HEK293 (cell line): ENCODE measurements at regions not wholly inside any gene's neighbourhood (a gene's known extent, or its start where the extent isn't known, plus 50 kb on each side); places are given as distances from the start of the nearest gene placed in this dataset.

ENCODE experiments used
- CTCF ChIA-PET: fragments of 350-600 bp; formaldehyde crosslinking; extraction: SDS; loops from one replicate; lab custom pipeline; 2021; ENCODE audit warnings: antibody characterized with exemption; lab: Yijun Ruan, JAX
- POLR2A ChIA-PET: fragments of 300-600 bp; formaldehyde crosslinking; extraction: SDS; loops from one replicate; lab custom pipeline; 2020; ENCODE audit warnings: antibody characterized with exemption, inconsistent platforms; lab: Yijun Ruan, JAX
- H3K27ac ChIP-seq: fragments of 200-500 bp; sonication (Bioruptor generic); 2 replicates; pipeline ENCODE4 v1.5.1; 2014; ENCODE audit warnings: low read depth, low read length, control low read depth, inconsistent platforms; ENCODE audit errors: extremely low read depth
- H3K36me3 ChIP-seq, 2 experiments: fragments of 200-500 bp in 1 of 2; sonication (Bioruptor generic) in 1 of 2; 1 replicate in 1 of 2; 2 replicates in 1 of 2; pipeline ENCODE4 v1.5.1; 2014 to 2017; ENCODE audit warnings: inconsistent platforms in 2 of 2, low read length in 2 of 2; ENCODE audit not compliant: control insufficient read depth in 2 of 2, insufficient read depth in 1 of 2
- H3K4me1 ChIP-seq: fragments of 200-500 bp; sonication (Bioruptor generic); 2 replicates; pipeline ENCODE4 v1.5.1; 2014; ENCODE audit warnings: mild to moderate bottlenecking, low read length, inconsistent platforms; ENCODE audit not compliant: control insufficient read depth, insufficient read depth
- H3K4me3 ChIP-seq: 2 replicates; pipeline ENCODE4 v1.5.1; 2011; ENCODE audit warnings: low read depth, mild to moderate bottlenecking, control low read depth, low read length, moderate library complexity
- H3K9me3 ChIP-seq: fragments of 200-500 bp; sonication (Bioruptor generic); 2 replicates; pipeline ENCODE4 v1.5.1; 2014; ENCODE audit warnings: low read depth, low read length, inconsistent platforms; ENCODE audit not compliant: control insufficient read depth, insufficient read depth
- BCL11A ChIP-seq: fragments of 450-650 bp; formaldehyde crosslinking; IDR thresholded peaks from 2 replicates; pipeline ENCODE4 v1.5.1; 2016; ENCODE audit warnings: low read depth, missing biosample characterization, missing genetic modification characterization
- SALL2 ChIP-seq: fragments of 450-650 bp; formaldehyde crosslinking; IDR thresholded peaks from 2 replicates; pipeline ENCODE4 v1.5.0; 2017; ENCODE audit warnings: missing biosample characterization, mild to moderate bottlenecking, missing genetic modification characterization, borderline replicate concordance
- YY1 ChIP-seq: fragments of 450-650 bp; formaldehyde crosslinking; IDR thresholded peaks from 2 replicates; pipeline ENCODE4 v1.5.1; 2018; ENCODE audit warnings: missing biosample characterization, missing genetic modification characterization
- ZBTB7A ChIP-seq: fragments of 450-650 bp; formaldehyde crosslinking; IDR thresholded peaks from 2 replicates; pipeline ENCODE4 v1.5.1; 2016; ENCODE audit warnings: low read depth, missing biosample characterization, missing genetic modification characterization
- ZNF114 ChIP-seq: fragments of 450-650 bp; formaldehyde crosslinking; IDR thresholded peaks from 2 replicates; pipeline ENCODE4 v1.5.0; 2017; ENCODE audit warnings: missing biosample characterization, missing genetic modification characterization
- ZNF121 ChIP-seq: fragments of 450-650 bp; formaldehyde crosslinking; IDR thresholded peaks from 2 replicates; pipeline ENCODE4 v1.5.1; 2016; ENCODE audit warnings: missing biosample characterization, missing genetic modification characterization
- ZNF175 ChIP-seq: fragments of 450-650 bp; formaldehyde crosslinking; IDR thresholded peaks from 2 replicates; pipeline ENCODE4 v1.5.1; 2016; ENCODE audit warnings: missing biosample characterization, missing genetic modification characterization
- ZNF2 ChIP-seq: fragments of 450-650 bp; formaldehyde crosslinking; IDR thresholded peaks from 2 replicates; pipeline ENCODE4 v1.5.1; 2016; ENCODE audit warnings: missing biosample characterization, missing genetic modification characterization
- ZNF248 ChIP-seq: fragments of 450-650 bp; formaldehyde crosslinking; IDR thresholded peaks from 2 replicates; pipeline ENCODE4 v1.5.1; 2017; ENCODE audit warnings: missing biosample characterization, missing genetic modification characterization
- ZNF324 ChIP-seq: fragments of 450-650 bp; formaldehyde crosslinking; IDR thresholded peaks from 2 replicates; pipeline ENCODE4 v1.5.1; 2016; ENCODE audit warnings: missing biosample characterization, missing genetic modification characterization
- ZNF423 ChIP-seq: fragments of 450-650 bp; formaldehyde crosslinking; IDR thresholded peaks from 2 replicates; pipeline ENCODE4 v1.5.1; 2016; ENCODE audit warnings: missing biosample characterization, missing genetic modification characterization
- ZNF544 ChIP-seq: fragments of 450-650 bp; formaldehyde crosslinking; IDR thresholded peaks from 2 replicates; pipeline ENCODE4 v1.5.0; 2017; ENCODE audit warnings: missing biosample characterization, missing genetic modification characterization
- ZNF548 ChIP-seq: fragments of 450-650 bp; formaldehyde crosslinking; IDR thresholded peaks from 2 replicates; pipeline ENCODE4 v1.5.1; 2016; ENCODE audit warnings: missing biosample characterization, missing genetic modification characterization
- ZNF558 ChIP-seq: fragments of 450-650 bp; formaldehyde crosslinking; IDR thresholded peaks from 2 replicates; pipeline ENCODE4 v1.5.1; 2016; ENCODE audit warnings: missing biosample characterization, missing genetic modification characterization
- TF ChIP-seq, protein P1 (sequence below): fragments of 450-650 bp; formaldehyde crosslinking; IDR thresholded peaks from 2 replicates; pipeline ENCODE4 v1.5.1; 2016; ENCODE audit warnings: missing biosample characterization, missing genetic modification characterization
- TF ChIP-seq, protein P2 (sequence below): fragments of 450-650 bp; IDR thresholded peaks from 2 replicates; pipeline ENCODE4 v1.5.1; 2018; ENCODE audit warnings: missing biosample characterization, mild to moderate bottlenecking, missing genetic modification characterization
- TF ChIP-seq, protein P3 (sequence below): sonication (generic); formaldehyde crosslinking; IDR thresholded peaks from 2 replicates; pipeline ENCODE4 v1.8.1; 2022; ENCODE audit warnings: mild to moderate bottlenecking, moderate library complexity, missing genetic modification reagents
- TF ChIP-seq, protein P4 (sequence below): fragments of 450-650 bp; formaldehyde crosslinking; IDR thresholded peaks from 2 replicates; pipeline ENCODE4 v1.5.1; 2017; ENCODE audit warnings: missing biosample characterization, missing genetic modification characterization
- TF ChIP-seq, protein P5 (sequence below): fragments of 450-650 bp; formaldehyde crosslinking; IDR thresholded peaks from 2 replicates; pipeline ENCODE4 v1.5.1; 2016; ENCODE audit warnings: missing biosample characterization, missing genetic modification characterization

DNA sequence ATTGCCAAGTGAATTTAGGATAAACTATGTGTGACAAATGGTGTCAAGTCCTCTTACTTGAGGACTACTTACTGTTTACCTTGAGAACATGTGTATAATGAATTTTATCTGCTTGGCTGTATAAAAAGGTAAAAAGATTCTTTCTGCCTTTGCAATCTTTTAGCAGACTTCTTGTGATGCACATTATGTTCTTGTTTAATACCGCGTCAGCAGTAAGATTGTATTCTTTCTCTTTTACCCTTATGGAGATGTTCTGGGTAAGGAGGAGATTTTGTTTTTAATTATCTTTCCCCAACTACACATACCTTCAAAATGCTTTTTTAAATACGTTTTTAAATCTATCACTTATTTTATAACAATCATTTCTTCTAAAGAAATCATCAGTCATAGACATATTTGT, 1166.4 kb upstream of the CNTN5 start (continued):
- TF ChIP-seq YY1 (no peak), ZNF248 (tag by site-specific recombination) (no peak), ZBTB7A (tag by site-specific recombination) (no peak)
- TF ChIP-seq, protein P1, sequence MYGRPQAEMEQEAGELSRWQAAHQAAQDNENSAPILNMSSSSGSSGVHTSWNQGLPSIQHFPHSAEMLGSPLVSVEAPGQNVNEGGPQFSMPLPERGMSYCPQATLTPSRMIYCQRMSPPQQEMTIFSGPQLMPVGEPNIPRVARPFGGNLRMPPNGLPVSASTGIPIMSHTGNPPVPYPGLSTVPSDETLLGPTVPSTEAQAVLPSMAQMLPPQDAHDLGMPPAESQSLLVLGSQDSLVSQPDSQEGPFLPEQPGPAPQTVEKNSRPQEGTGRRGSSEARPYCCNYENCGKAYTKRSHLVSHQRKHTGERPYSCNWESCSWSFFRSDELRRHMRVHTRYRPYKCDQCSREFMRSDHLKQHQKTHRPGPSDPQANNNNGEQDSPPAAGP (tag by site-specific recombination): no peak

DNA sequence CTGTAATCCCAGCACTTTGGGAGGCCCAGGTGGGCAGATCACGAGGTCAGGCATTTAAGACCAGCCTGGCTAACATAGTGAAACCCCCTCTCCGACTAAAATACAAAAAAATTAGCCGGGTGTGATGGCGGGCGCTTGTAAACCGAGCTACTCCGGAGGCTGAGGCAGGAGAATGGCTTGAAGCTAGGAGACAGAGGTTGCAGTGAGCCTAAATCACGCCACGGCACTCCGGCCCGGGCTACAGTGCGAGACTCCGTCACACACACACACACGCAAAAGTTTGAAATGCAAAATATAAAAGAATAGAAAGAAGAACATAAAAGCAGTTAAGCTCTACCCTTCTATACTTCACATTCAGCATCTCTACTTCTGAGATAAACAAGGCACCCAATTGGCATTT, 1165.9 kb upstream of the CNTN5 start:
- H3K27ac ChIP-seq: no peak overlapping the region
- H3K9me3 ChIP-seq: no peaks in the 10 kb centered on the region
- POLR2A ChIA-PET: no interaction called here
- TF ChIP-seq, protein P2, sequence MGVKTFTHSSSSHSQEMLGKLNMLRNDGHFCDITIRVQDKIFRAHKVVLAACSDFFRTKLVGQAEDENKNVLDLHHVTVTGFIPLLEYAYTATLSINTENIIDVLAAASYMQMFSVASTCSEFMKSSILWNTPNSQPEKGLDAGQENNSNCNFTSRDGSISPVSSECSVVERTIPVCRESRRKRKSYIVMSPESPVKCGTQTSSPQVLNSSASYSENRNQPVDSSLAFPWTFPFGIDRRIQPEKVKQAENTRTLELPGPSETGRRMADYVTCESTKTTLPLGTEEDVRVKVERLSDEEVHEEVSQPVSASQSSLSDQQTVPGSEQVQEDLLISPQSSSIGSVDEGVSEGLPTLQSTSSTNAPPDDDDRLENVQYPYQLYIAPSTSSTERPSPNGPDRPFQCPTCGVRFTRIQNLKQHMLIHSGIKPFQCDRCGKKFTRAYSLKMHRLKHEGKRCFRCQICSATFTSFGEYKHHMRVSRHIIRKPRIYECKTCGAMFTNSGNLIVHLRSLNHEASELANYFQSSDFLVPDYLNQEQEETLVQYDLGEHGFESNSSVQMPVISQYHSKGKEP (tag by site-specific recombination): no peak
- no peak for TF ChIP-seq BCL11A (tag by site-specific recombination)
- no peak for TF ChIP-seq ZNF548 (tag by site-specific recombination)
- no peak for TF ChIP-seq ZNF544
- TF ChIP-seq, protein P3, sequence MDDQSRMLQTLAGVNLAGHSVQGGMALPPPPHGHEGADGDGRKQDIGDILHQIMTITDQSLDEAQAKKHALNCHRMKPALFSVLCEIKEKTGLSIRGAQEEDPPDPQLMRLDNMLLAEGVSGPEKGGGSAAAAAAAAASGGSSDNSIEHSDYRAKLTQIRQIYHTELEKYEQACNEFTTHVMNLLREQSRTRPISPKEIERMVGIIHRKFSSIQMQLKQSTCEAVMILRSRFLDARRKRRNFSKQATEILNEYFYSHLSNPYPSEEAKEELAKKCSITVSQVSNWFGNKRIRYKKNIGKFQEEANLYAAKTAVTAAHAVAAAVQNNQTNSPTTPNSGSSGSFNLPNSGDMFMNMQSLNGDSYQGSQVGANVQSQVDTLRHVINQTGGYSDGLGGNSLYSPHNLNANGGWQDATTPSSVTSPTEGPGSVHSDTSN (CRISPR knock-in tag): no peak
- TF ChIP-seq ZNF558 (tag by site-specific recombination): no peak
- no peak for TF ChIP-seq ZNF114 (tag by site-specific recombination)
- TF ChIP-seq ZNF2 (tag by site-specific recombination): no peak
- TF ChIP-seq ZNF121 (tag by site-specific recombination): no peak
- no peak for TF ChIP-seq ZNF175
- TF ChIP-seq, protein P4, sequence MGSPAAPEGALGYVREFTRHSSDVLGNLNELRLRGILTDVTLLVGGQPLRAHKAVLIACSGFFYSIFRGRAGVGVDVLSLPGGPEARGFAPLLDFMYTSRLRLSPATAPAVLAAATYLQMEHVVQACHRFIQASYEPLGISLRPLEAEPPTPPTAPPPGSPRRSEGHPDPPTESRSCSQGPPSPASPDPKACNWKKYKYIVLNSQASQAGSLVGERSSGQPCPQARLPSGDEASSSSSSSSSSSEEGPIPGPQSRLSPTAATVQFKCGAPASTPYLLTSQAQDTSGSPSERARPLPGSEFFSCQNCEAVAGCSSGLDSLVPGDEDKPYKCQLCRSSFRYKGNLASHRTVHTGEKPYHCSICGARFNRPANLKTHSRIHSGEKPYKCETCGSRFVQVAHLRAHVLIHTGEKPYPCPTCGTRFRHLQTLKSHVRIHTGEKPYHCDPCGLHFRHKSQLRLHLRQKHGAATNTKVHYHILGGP (tag by site-specific recombination): no peak
- TF ChIP-seq, protein P5, sequence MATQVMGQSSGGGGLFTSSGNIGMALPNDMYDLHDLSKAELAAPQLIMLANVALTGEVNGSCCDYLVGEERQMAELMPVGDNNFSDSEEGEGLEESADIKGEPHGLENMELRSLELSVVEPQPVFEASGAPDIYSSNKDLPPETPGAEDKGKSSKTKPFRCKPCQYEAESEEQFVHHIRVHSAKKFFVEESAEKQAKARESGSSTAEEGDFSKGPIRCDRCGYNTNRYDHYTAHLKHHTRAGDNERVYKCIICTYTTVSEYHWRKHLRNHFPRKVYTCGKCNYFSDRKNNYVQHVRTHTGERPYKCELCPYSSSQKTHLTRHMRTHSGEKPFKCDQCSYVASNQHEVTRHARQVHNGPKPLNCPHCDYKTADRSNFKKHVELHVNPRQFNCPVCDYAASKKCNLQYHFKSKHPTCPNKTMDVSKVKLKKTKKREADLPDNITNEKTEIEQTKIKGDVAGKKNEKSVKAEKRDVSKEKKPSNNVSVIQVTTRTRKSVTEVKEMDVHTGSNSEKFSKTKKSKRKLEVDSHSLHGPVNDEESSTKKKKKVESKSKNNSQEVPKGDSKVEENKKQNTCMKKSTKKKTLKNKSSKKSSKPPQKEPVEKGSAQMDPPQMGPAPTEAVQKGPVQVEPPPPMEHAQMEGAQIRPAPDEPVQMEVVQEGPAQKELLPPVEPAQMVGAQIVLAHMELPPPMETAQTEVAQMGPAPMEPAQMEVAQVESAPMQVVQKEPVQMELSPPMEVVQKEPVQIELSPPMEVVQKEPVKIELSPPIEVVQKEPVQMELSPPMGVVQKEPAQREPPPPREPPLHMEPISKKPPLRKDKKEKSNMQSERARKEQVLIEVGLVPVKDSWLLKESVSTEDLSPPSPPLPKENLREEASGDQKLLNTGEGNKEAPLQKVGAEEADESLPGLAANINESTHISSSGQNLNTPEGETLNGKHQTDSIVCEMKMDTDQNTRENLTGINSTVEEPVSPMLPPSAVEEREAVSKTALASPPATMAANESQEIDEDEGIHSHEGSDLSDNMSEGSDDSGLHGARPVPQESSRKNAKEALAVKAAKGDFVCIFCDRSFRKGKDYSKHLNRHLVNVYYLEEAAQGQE (tag by site-specific recombination): no peak
- TF ChIP-seq SALL2: no peak
- TF ChIP-seq ZNF423 (tag by site-specific recombination): no peak
- TF ChIP-seq ZNF324 (tag by site-specific recombination): no peak
- H3K36me3 ChIP-seq: no peaks in the 10 kb centered on the region
- H3K4me3 ChIP-seq: no peak overlapping the region
- H3K4me1 ChIP-seq: no peaks in the 10 kb centered on the region
- CTCF ChIA-PET: no interaction called here
